ENCODE measurements at regions not wholly inside any gene's neighbourhood (a gene's known extent, or its start where the extent isn't known, plus 50 kb on each side); places are given as distances from the start of the nearest gene placed in this dataset.
"Not testable (repeated sequence)": the region's sequence is repeated elsewhere in the genome, so short reads cannot be mapped to it uniquely, and the experiment has no call there.

- DNase-seq = no peak
Measured at GRCh38 chr7:68805159-68805558, 793.1 kb upstream of the AUTS2 start.

DNA sequence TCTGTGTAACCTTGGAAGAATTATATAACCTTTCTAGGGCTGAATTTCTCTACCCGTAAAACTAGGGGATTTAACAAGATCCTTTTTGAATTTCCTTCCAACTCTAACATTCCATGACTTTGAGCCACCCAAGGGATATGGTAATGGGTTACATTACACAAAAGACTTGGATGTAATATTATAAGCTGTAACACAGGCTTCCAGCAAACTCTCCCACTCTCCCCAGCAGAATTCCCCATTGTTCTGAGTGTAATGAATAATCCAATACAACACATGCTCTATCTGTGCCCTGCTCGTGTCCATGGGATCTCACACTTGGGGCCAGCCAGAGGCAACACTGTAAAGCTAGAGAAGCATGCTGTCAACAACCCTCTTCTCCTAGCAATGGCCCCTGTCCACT, 790.6 kb upstream of the AUTS2 start:
- no peak for DNase-seq

- no peak for DNase-seq
Measured at GRCh38 chr7:68813551-68814080, 784.7 kb upstream of the AUTS2 start.

DNA sequence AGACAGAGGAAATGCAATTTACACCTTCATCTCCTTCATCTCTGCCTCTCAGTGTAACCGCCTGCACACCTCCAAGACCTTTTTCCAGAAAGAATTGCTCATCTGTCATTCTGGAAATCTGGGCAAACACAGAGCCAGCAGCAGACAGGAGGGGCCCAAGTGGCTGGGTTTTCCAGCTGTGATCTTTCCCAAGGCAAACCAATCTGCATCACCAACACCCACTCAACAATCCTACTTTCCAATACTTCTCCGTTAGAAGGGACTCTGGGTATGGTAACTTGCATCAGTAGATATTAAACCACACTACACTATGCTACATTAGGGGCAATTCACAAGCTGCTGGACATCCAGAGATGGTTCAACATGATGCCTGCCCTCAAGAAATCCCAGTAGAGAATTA, 781.8 kb upstream of the AUTS2 start:
- no peak for DNase-seq

DNA sequence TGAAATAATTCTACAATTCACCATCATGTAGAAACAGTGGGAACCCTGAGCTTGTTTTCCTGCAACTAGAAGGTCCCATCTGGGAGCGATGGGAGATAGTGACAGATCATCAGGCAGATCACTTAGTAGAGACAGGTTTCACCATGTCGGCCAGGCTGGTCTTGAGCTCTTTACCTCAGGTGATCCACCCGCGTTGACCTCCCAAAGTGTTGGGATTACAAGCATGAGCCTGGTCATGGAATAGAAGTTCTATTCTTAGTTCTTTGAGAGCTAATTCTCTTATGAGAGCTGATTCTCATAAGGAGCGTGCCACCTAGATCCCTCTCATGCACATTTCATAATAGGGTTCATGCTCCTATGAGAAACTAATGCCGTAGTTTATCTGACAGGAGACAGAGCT, 778.0 kb upstream of the AUTS2 start:
- no peak for DNase-seq

DNA sequence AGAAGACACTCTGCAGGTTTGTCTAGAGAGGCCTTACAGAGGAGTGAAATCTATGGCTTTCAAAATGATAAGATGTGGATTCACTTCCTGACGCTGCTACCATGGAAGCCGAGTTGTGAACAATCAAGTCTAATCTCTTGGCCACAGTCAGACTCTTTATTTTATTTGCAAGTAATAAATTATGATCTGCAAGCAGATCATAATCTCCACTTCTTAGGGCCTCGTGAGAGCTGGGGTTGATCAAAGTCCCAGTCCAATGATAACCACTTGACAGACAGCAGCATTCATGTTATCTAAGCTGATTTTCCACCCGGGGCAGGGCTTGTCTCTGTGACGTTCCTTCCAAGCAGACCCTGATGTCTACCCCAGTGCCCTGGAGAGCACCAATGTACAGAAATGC, 776.4 kb upstream of the AUTS2 start:
- no peak for DNase-seq

- DNase-seq = no peak
Measured at GRCh38 chr7:68823996-68824780, 774.1 kb upstream of the AUTS2 start.

DNA sequence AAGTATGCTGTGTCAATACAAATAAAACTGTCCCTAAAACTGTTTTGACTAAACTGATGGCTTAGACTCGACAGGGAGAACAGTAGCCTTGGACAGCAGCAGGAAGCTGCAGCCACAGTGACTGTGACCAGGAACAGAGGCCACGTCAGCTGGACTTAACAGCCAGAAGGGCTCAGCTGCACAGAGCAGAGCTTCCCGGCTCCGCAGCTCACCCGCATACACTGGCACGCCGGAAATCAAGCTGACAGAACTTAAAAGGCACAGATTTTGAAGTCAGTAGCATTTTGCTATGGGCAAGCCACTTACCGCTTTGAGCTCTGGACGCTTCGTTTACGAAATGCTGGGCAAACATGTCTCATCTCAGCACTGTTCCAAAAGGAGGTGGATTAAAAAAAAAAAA, 769.7 kb upstream of the AUTS2 start:
- DNase-seq = no peak

DNA sequence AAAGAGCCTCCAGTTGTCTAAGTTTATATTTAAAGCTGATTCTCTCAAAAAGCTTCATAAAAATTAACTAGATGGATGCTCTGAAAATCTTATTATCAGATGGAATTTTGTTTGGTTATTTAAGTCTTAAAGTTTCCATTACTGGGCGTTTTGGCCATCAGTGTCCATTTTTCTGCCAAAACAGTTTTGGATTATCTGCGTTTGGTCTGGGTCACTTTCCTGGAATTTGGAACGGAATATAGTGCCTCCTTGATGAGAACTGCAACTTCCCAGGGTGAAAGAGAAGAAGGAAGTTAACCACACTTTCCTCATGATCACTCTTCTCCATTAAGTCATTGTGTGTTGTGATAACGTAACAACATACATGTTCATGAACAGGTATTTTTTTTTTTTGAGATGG, 764.9 kb upstream of the AUTS2 start:
- no peak for DNase-seq

DNA sequence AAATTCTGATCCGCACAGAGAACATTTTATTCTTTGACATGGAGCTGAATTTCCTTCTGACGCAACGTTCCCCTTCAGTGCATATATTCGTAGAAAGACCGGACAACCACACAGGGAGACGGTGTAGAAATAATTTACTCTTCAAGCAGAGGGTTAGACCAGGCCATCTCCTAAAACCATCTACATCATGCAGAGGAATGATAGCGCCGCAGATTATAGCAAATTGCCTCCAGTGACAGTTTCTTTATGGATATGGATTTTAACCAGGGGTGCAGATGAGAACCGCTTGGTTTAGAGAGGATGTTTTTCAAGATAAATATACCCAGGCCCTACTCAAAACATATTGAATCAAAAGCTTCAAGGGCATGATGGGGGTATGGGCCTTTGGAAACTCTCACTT, 759.3 kb upstream of the AUTS2 start:
- DNase-seq = no peak

DNA sequence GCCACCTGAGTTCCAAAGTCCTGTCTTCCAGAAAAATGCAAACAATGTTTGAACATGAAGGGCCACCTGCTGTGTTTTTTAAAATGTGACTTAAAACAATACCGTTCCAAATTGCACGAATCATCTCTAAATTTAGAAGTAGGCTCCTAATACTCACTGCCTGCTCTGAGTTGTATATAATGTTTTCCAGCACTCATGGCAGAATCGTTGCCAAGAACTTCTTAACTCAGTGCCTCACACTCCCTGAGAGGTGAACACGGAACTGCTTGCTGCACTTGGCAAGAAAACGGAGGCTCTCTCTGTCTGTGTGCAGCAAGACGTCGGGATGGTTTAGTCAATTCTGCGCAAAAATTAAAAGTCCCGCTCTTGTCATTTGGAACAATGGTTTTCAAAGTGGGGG, 757.3 kb upstream of the AUTS2 start:
- DNase-seq = no peak

DNA sequence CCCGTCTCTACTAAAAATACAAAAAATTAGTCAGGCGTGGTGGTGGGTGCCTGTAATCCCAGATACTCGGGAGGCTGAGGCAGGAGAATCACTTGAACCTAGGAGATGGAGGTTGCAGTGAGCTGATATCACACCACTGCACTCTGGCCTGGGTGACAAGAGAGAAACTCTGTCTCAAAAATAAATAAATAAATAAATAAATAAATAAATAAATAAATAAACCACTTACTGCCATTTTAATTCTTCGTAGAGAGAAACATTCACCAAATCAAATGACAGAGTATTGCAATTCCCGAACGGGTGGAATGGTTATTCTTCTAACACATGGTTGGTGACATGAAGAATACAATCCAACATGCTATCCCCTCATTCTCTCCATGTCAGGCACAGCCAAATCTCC, 754.3 kb upstream of the AUTS2 start:
- DNase-seq = not testable (repeated sequence)

- no peak for DNase-seq
Measured at GRCh38 chr7:68846811-68847325, 751.4 kb upstream of the AUTS2 start.

DNA sequence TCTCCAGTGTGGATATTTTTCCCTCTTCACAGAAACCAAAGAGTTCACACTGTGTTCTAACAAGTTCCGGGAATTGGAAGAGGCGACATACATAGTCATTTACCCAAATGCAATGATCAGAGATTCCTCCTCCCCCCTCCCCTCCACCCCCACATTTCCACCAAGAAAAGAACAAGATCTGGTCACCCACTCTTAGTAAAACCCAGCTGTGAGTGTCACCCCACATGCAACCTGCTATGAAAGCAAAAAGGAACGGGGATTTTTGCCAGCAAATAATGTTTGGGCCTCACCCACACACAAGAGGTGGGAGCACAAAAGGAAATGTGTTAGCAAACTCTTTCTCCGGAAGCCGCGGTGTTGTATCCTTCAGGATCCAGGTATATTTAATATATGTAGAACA, 745.0 kb upstream of the AUTS2 start:
- DNase-seq = no peak

DNA sequence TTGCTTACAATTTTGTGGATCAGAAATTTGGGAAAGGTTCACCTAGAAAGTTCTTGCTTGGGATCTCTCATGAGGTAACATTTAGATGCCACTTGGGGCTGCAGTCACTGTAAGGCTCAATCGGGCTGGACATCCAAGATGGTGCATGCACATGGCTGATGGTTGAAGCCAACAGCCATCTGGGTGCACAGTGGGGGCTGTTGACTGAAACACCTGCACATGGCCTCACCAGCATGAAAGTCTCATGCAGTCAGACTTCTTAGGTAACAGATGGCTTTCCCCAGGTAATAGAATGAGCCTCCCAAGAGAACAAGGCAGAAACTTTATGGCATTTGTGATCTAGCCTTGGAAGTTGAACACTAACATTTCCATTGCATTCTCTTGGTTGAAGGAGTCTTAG, 740.7 kb upstream of the AUTS2 start:
- no peak for DNase-seq

GRCh38 chr7:68858497-68858896, 739.8 kb upstream of the AUTS2 start:
- no peak for DNase-seq

DNA sequence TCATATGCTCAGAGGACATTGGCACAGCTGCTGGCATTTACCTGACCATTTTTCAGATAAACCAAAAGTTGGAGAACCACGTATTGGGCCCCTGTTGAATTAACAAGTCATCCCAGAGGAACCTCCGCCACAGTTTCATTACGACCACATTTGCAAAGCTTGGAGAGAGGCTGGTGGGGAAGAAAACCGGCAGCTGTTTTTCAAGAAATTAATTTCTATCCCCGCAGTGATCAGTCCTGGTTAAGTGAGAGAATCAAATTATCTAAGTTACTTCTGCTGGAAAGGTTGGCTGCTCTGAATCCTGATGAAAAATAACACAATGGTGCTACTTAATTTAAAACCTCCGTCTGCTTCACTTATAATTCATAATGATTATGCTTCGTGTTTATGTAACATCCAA, 737.1 kb upstream of the AUTS2 start:
- DNase-seq = no peak

GRCh38 chr7:68862261-68862660, 736.0 kb upstream of the AUTS2 start:
- DNase-seq = no peak

DNA sequence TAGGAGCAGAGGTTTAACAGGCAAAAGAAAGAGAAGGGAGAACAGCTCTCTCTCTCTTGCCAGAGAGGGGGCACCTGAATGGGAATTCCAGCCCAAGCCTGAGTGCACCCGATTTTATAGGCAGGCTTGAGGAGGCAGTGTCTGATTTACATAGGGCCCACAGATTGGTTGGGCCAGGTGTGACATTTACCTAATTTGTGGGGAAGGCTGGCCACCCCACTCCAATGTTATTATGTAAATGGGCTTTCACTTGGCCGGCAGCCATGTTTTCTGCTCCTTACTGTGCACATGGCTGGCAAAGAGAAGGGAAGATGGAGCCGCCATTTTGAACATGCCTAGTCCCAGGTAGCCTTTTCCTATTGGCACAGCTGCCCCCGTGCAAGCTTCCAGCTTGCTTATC, 735.5 kb upstream of the AUTS2 start:
- no peak for DNase-seq

DNA sequence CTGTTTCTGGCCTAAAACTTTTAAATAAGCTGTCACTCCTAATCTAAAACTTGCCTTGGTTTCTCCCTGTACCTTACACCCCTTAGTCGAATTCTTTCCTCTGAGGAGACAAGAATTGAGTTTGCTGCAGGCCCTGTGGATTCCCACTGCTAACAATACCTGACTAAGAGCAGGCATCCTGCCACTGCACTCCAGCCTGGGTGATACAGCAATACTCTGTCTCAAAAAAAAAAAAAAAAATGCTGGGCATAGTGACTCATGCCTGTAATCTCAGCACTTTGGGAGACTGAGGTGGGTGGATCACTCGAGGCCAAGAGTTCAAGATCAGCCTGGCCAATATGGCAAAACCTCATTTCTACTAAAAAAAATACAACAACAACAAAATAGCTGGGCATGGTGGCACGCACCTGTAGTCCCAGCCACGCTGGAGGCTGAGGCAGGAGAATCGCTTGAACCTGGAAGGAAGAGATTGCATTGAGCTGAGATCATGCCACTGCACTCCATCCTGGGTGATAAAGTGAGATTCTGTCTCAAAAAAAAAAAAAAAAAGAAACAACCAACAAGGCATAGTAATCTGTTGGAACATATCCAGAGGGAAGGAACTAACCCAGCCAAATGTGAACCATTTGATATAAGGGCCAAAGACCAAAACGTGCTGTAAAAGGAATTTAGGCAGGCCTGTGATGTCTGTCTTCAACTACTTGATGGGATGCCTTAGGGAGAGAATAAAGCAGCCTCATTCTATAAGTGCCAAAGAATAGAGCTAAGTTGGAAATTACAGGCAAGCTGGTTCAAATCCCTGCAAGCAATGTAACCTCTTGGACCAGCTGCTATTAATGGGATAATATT, 732.7 kb upstream of the AUTS2 start:
- no peak for DNase-seq

DNA sequence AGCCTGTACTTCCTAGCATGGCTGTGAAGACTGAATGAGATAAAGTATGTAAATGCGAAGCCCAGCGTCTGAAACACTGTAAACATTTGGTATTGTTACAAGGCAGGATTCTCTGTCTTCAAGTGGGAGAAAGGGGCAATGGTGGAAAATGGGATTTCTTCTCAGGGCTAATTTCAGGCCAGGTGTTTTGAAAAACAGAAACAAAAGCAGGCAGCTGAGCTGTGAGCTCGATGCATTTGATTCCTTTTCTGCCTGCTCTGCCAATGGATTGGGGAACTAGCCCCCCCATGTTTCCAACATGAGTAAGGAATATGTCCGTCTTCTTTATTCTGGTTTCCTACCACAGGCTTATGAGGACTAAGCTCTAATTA, 732.1 kb upstream of the AUTS2 start:
- DNase-seq = no peak

DNA sequence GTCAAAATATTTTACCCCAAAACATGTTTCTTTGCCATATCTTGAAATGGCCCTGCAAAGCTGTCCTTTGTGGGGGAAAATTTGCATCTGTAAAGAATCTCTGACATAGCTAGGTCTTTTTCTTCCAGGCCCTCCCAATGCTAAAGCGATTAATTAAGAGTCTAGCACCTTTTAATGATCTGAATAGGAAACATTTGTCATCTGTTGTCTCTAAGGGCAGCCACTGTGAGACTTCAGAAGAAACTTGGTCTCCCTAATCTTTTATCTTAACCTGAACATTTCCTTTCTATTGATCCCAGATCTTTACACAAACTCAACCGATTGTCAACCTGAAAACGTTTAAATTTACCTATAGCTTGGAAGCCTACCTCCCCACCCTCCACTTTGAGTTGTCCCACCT, 731.6 kb upstream of the AUTS2 start:
- DNase-seq = not testable (repeated sequence)

GRCh38 chr7:68868978-68869377, 729.3 kb upstream of the AUTS2 start:
- no peak for DNase-seq

DNA sequence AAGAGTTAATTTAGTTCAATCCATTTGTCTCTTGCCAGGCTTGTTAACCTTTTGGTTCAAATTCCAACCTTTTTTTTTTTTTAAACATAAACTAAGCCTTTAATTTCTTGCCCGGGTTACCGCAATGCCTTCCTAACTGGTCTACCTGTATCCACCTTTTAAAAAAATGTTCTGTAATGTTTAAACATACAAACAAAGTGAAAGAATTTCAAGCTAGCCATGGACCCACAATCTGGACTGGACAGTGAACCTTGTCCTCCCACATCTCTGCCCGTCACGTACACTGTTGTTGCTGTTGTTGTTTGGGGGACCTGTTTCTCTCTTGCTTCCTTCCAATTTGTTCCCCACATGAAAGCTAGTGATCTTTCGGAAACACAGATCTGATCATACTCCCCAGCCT, 724.7 kb upstream of the AUTS2 start:
- DNase-seq = no peak
